ENCODE measurements at regions not wholly inside any gene's neighbourhood (a gene's known extent, or its start where the extent isn't known, plus 50 kb on each side); places are given as distances from the start of the nearest gene placed in this dataset.

DNA sequence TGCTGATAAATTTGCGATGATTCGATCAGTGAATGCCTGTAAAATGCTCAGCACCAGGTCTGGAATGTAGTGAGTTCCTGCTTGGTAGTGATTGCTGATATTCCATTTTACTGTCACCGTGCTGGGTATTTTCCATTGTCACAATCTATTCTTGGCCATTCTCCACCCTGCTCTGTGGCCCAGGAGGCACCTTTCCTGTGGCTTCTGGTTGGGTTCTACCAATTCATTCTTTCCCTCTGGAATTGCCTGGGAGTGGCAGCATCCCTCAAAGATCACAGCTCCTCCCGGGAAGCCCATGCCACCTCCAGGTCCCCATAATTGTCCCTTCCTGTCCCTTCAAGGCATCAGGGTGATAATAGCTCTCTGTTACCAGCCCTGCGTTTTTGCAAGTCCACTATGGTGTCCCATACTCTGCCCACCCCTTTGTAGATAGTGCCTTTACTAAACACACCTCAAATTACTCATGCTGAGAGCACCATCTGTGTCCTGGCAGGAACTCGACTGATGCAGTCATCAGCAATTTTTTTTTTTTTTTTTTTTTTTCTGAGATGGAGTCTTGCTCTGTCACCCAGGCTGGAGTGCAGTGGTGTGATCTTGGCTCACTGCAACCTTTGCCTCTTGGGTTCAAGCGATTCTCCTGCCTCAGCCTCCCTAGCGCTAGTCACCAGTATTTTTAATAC, 177.8 kb upstream of the PROK2 start:
- no peak for TF ChIP-seq CTCF (IDR thresholded peaks at IDR 0.05)
- no peaks in the 10 kb centered on the region for H3K4me1 ChIP-seq
- H3K27ac ChIP-seq = no peak overlapping the region
- ATAC-seq = no peak
- no peak overlapping the region for H3K4me3 ChIP-seq
- no peaks in the 10 kb centered on the region for H3K36me3 ChIP-seq
- H3K27me3 ChIP-seq = no peaks in the 10 kb centered on the region
- intact Hi-C loops (cut with DNase I) = no loop called here
- no peaks in the 10 kb centered on the region for H3K9me3 ChIP-seq
- FAIRE-seq = no peak
- 76 to 82% methylated on average over 8 of the region's 8 CpGs for WGBS, 2 donors
- no peak for DNase-seq

GRCh38 chr3:71961891-71962290, 176.9 kb upstream of the PROK2 start:
- Histone ChIP-seq H3K27me3 (no peaks in the 10 kb centered on the region), H3K9me3 (no peaks in the 10 kb centered on the region), H3K27ac (no peak overlapping the region), H3K4me1 (no peaks in the 10 kb centered on the region), H3K4me3 (no peak overlapping the region), H3K36me3 (no peaks in the 10 kb centered on the region)
- no peak for ATAC-seq
- no peak for TF ChIP-seq CTCF (IDR thresholded peaks at IDR 0.05)
- no peak for DNase-seq
- 64 to 65% methylated on average over 2 of the region's 2 CpGs for WGBS, 2 donors
- no peak for FAIRE-seq
- intact Hi-C loops (cut with DNase I) = no loop called here

GRCh38 chr3:71961378-71961777, 176.4 kb upstream of the PROK2 start:
- DNase-seq = no peak
- no peaks in the 10 kb centered on the region for H3K36me3 ChIP-seq
- no peak for TF ChIP-seq CTCF (IDR thresholded peaks at IDR 0.05)
- H3K9me3 ChIP-seq = no peaks in the 10 kb centered on the region
- no peaks in the 10 kb centered on the region for H3K27me3 ChIP-seq
- FAIRE-seq = no peak
- H3K27ac ChIP-seq = no peak overlapping the region
- no peak for ATAC-seq
- H3K4me1 ChIP-seq = no peaks in the 10 kb centered on the region
- 84 to 88% methylated on average over 2 of the region's 2 CpGs for WGBS, 2 donors
- no peak overlapping the region for H3K4me3 ChIP-seq
- intact Hi-C loops (cut with DNase I) = no loop called here

- Histone ChIP-seq H3K4me3 (no peak overlapping the region), H3K27ac (no peak overlapping the region), H3K36me3 (no peaks in the 10 kb centered on the region), H3K4me1 (peaks cover 0 to 7% (median 0%) of the 10 kb centered on the region in 3 donors), H3K27me3 (no peaks in the 10 kb centered on the region), H3K9me3 (no peaks in the 10 kb centered on the region)
- TF ChIP-seq CTCF (IDR thresholded peaks at IDR 0.05) = no peak
- intact Hi-C loops (cut with DNase I) = no loop called here
- no peak for ATAC-seq
- FAIRE-seq = no peak
- WGBS, 2 donors = 81 to 86% methylated on average over 2 of the region's 2 CpGs
- DNase-seq = no peak
These were observed 173.6 kb upstream of the PROK2 start for GRCh38 chr3:71958533-71958932.

DNA sequence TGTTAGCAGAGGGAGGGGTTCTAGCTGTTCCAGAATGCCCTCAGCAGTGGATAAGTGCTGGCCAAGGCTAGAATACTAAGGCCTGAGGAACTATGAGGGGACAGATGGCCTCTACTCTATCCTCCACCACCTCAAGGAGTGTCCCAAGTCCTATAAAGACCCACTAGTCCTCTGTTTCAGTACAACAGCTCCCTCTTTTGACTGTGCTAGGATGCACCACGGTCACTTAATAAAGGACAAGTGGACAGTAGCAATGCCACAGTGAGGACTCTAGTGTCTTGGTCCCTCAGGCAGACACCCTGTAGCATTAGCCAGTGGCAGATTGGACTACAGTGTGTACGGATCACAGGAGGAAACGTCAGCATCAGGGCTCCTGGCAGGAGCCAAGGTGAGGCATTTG, 171.8 kb upstream of the PROK2 start:
- intact Hi-C loops (cut with DNase I) = no loop called here
- H3K4me3 ChIP-seq = no peak overlapping the region
- no peaks in the 10 kb centered on the region for H3K27me3 ChIP-seq
- H3K36me3 ChIP-seq = no peaks in the 10 kb centered on the region
- peaks cover 0 to 7% (median 0%) of the 10 kb centered on the region in 3 donors for H3K4me1 ChIP-seq
- no peaks in the 10 kb centered on the region for H3K9me3 ChIP-seq
- no peak overlapping the region for H3K27ac ChIP-seq
- no peak for DNase-seq
- 69 to 76% methylated on average over 3 of the region's 3 CpGs for WGBS, 2 donors
- FAIRE-seq = no peak
- TF ChIP-seq CTCF (IDR thresholded peaks at IDR 0.05) = no peak
- ATAC-seq = no peak
